ENCODE measurements at regions not wholly inside any gene's neighbourhood (a gene's known extent, or its start where the extent isn't known, plus 50 kb on each side); places are given as distances from the start of the nearest gene placed in this dataset.

- TF ChIP-seq, protein P1, sequence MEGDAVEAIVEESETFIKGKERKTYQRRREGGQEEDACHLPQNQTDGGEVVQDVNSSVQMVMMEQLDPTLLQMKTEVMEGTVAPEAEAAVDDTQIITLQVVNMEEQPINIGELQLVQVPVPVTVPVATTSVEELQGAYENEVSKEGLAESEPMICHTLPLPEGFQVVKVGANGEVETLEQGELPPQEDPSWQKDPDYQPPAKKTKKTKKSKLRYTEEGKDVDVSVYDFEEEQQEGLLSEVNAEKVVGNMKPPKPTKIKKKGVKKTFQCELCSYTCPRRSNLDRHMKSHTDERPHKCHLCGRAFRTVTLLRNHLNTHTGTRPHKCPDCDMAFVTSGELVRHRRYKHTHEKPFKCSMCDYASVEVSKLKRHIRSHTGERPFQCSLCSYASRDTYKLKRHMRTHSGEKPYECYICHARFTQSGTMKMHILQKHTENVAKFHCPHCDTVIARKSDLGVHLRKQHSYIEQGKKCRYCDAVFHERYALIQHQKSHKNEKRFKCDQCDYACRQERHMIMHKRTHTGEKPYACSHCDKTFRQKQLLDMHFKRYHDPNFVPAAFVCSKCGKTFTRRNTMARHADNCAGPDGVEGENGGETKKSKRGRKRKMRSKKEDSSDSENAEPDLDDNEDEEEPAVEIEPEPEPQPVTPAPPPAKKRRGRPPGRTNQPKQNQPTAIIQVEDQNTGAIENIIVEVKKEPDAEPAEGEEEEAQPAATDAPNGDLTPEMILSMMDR (IDR thresholded peaks at IDR 0.05) = no peak
- no peak for TF ChIP-seq POLR2AphosphoS5 (IDR thresholded peaks at IDR 0.05)
Observed at GRCh38 chr6:125480146-125480545, 178.4 kb upstream of the HDDC2 start.
